HCT116 (cell line): ENCODE measurements at regions not wholly inside any gene's neighbourhood (a gene's known extent, or its start where the extent isn't known, plus 50 kb on each side); places are given as distances from the start of the nearest gene placed in this dataset.

Experiments
- ATAC-seq: fragments of 200-7000 bp; cut with Tn5 transposase; 2 replicates; pipeline ENCODE4 v1.9.1; 2020; ENCODE audit warnings: mild to moderate bottlenecking, moderate library complexity
- BruUV-seq: library from RNA; stranded (reverse); fragments of 400-500 nt; replicated peaks from 2 replicates; lab custom pipeline; 2021; lab: Mats Ljungman, UMichigan
- CTCF ChIA-PET: fragments of 300-600 bp; sonication (Branson Sonifier 250); formaldehyde crosslinking; loops from one replicate; lab custom pipeline; 2021; ENCODE audit warnings: antibody characterized with exemption; lab: Charles Lee
- POLR2A ChIA-PET: fragments of 300-600, 350-600 bp; sonication (Branson Sonifier 250); formaldehyde crosslinking; loops from one replicate; lab custom pipeline; 2021; ENCODE audit warnings: antibody characterized with exemption; lab: Charles Lee
- RAD21 ChIA-PET, 2 experiments: fragments of 300-600 bp; sonication (Branson Sonifier 250); formaldehyde crosslinking; loops; one replicate each; lab custom pipeline; 2023; ENCODE audit warnings: low total read pairs in 2 of 2; ENCODE audit not compliant: uncharacterized antibody in 2 of 2, unreplicated experiment in 2 of 2, low non-redundant PET in 1 of 2; lab: Charles Lee
- DNase-seq: peaks from one replicate; pipeline ENCODE4 v3.0.0-alpha.2; 2010; ENCODE audit warnings: low read depth, low spot score
- H2AFZ ChIP-seq: fragments of 200-600 bp; shearing (Covaris generic), sonication (generic); 2 replicates; pipeline ENCODE4 v1.6.1; 2017; ENCODE audit warnings: low read depth, mixed run types, mixed read lengths, antibody characterized with exemption, low read length; ENCODE audit not compliant: poor library complexity, severe bottlenecking
- H3K27ac ChIP-seq: 2 replicates; pipeline ENCODE4 v1.5.1; 2012; ENCODE audit warnings: low read depth, low read length
- H3K27me3 ChIP-seq: fragments of 200-600 bp; sonication (generic); 2 replicates; pipeline ENCODE4 v1.6.1; 2016; ENCODE audit warnings: mixed run types, low read length, mixed read lengths; ENCODE audit not compliant: insufficient read depth
- H3K36me3 ChIP-seq, 2 experiments: fragments of 200-500 bp in 1 of 2; fragments of 200-600 bp in 1 of 2; sonication (Bioruptor generic) in 1 of 2; sonication (generic) in 1 of 2; 2 replicates each; pipeline versions ENCODE4 v1.5.1 to v1.6.1; 2014 to 2016; ENCODE audit warnings: low read length in 2 of 2, inconsistent platforms in 1 of 2, mixed read lengths in 1 of 2, mixed run types in 1 of 2; ENCODE audit not compliant: insufficient read depth in 2 of 2, control insufficient read depth in 1 of 2
- H3K4me1 ChIP-seq, 2 experiments: fragments of 200-600 bp in 1 of 2; sonication (generic) in 1 of 2; 2 replicates each; pipeline versions ENCODE4 v1.5.1 to v1.6.1; 2012 to 2017; ENCODE audit warnings: low read length in 2 of 2, inconsistent platforms in 1 of 2, mild to moderate bottlenecking in 1 of 2, mixed read lengths in 1 of 2, mixed run types in 1 of 2, moderate library complexity in 1 of 2; ENCODE audit not compliant: insufficient read depth in 2 of 2, control insufficient read depth in 1 of 2
- H3K4me2 ChIP-seq: fragments of 200-600 bp; sonication (generic); 2 replicates; pipeline ENCODE4 v1.6.1; 2017; ENCODE audit warnings: mixed run types, low read length, mixed read lengths
- H3K4me3 ChIP-seq, 2 experiments: fragments of 200-600 bp in 1 of 2; sonication (generic) in 1 of 2; replicated peaks in 1 of 2; 2 replicates each; pipeline ENCODE4 v1.5.1; 2011 to 2016; ENCODE audit warnings: low read length in 2 of 2, control low read depth in 1 of 2, low read depth in 1 of 2, mild to moderate bottlenecking in 1 of 2, mixed read lengths in 1 of 2, mixed run types in 1 of 2
- H3K79me2 ChIP-seq: fragments of 200-600 bp; sonication (generic); 2 replicates; pipeline ENCODE4 v1.6.1; 2017; ENCODE audit warnings: mild to moderate bottlenecking, mixed run types, low read length, moderate library complexity, mixed read lengths; ENCODE audit not compliant: insufficient read depth
- H3K9ac ChIP-seq: fragments of 200-600 bp; sonication (generic); 2 replicates; pipeline ENCODE4 v1.6.1; 2016; ENCODE audit warnings: low read length, mixed read lengths
- H3K9me2 ChIP-seq: fragments of 200-600 bp; sonication (generic), shearing (Covaris generic); 2 replicates; pipeline ENCODE4 v1.6.1; 2017; ENCODE audit warnings: mixed run types, mild to moderate bottlenecking, moderate library complexity; ENCODE audit not compliant: insufficient read depth
- H3K9me3 ChIP-seq, 2 experiments: fragments of 200-500 bp in 1 of 2; fragments of 200-600 bp in 1 of 2; sonication (Bioruptor generic) in 1 of 2; sonication (generic) in 1 of 2; 2 replicates each; pipeline ENCODE4 v1.6.1; 2014 to 2017; ENCODE audit warnings: low read length in 2 of 2, mixed read lengths in 2 of 2, inconsistent platforms in 1 of 2, low read depth in 1 of 2, mild to moderate bottlenecking in 1 of 2, mixed run types in 1 of 2, moderate library complexity in 1 of 2; ENCODE audit not compliant: control insufficient read depth in 1 of 2, insufficient read depth in 1 of 2
- H4K20me1 ChIP-seq: fragments of 200-600 bp; sonication (generic), shearing (Covaris generic); 2 replicates; pipeline ENCODE4 v1.6.1; 2017; ENCODE audit warnings: mixed run types, mild to moderate bottlenecking, moderate library complexity; ENCODE audit not compliant: insufficient read depth
- EZH2phosphoT487 ChIP-seq: fragments of 200-600 bp; IDR thresholded peaks from 2 replicates; pipeline ENCODE4 v1.6.1; 2018; ENCODE audit warnings: antibody characterized with exemption, borderline replicate concordance
- FOSL1 ChIP-seq: IDR thresholded peaks from 2 replicates; pipeline ENCODE4 v1.6.1; 2012; ENCODE audit warnings: low read depth
- JUND ChIP-seq: IDR thresholded peaks from 2 replicates; pipeline ENCODE4 v1.6.1; 2012
- POLR2A ChIP-seq: IDR thresholded peaks from 2 replicates; pipeline ENCODE4 v1.7.0; 2011; ENCODE audit warnings: borderline replicate concordance; ENCODE audit not compliant: insufficient read depth, insufficient read length; ENCODE audit errors: extremely low read depth
- intact Hi-C: fragments of 100-400 bp; cut with micrococcal nuclease; formaldehyde crosslinking; loops from 2 replicates; pipeline ENCODE4 v1.10.0; 2022
- TF ChIP-seq, protein P1 (sequence below): IDR thresholded peaks from 2 replicates; pipeline ENCODE4 v1.6.1; 2012; ENCODE audit warnings: low read depth

GRCh38 chr4:103305355-103305754 is 107.2 kb upstream of the CENPE start:
- no TSS peak for BruUV-seq
- no peaks in the 10 kb centered on the region for H3K9me2 ChIP-seq
- ChIA-PET POLR2A (no interaction called here), CTCF (no interaction called here), RAD21 (no interaction called here)
- no peaks in the 10 kb centered on the region for H3K27me3 ChIP-seq
- no peaks in the 10 kb centered on the region for H3K9me3 ChIP-seq
- H3K27ac ChIP-seq = no peak overlapping the region
- no peaks in the 10 kb centered on the region for H3K79me2 ChIP-seq
- DNase-seq (no peak), ATAC-seq (no peak)
- H3K4me1 ChIP-seq = peaks cover 2 to 6% of the 10 kb centered on the region in 2 experiments; a peak in 2 of 4 replicates
- no peak overlapping the region for H3K4me3 ChIP-seq
- H3K36me3 ChIP-seq = no peaks in the 10 kb centered on the region
- H2AFZ ChIP-seq = no peak overlapping the region
- H4K20me1 ChIP-seq = no peaks in the 10 kb centered on the region
- H3K9ac ChIP-seq = no peak overlapping the region
- no peak for TF ChIP-seq JUND
- no peak overlapping the region for H3K4me2 ChIP-seq
- intact Hi-C loops = no loop called here

DNA sequence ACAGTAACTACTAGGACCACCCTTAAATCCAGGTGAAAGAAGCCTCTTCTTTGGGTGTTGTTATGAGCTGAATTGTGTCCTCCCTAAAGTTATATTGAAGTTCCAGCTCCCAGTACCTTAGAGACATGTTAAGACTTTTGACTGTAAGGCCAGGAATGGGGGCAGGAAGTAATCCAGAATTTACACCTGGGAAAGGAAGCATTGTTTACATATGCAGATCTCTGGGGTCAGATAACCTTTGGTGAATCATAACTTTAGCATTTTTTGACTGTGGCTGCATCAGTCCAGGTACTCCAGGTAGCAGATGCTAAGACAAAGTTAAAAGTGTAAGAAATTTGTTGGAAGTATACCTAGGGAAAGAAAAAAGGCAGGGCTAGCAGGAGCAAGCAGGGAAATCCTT is 104.9 kb upstream of the CENPE start:
- no peaks in the 10 kb centered on the region for H3K36me3 ChIP-seq
- no peaks in the 10 kb centered on the region for H3K9me2 ChIP-seq
- intact Hi-C loops = no loop called here
- H3K27ac ChIP-seq = no peak overlapping the region
- H3K27me3 ChIP-seq = no peaks in the 10 kb centered on the region
- ATAC-seq = no peak
- H3K4me2 ChIP-seq = peak overlapping the region; percentile 17; the same call in 1 of the 2 replicates
- ChIA-PET POLR2A (no interaction called here), RAD21 (no interaction called here), CTCF (no interaction called here)
- H3K4me3 ChIP-seq = no peak overlapping the region
- no peak overlapping the region for H3K9ac ChIP-seq
- H3K79me2 ChIP-seq = no peaks in the 10 kb centered on the region
- DNase-seq = no peak
- no peaks in the 10 kb centered on the region for H4K20me1 ChIP-seq
- TF ChIP-seq FOSL1 (no peak), JUND (no peak), POLR2A (no peak), EZH2phosphoT487 (no peak)
- TF ChIP-seq, protein P1, sequence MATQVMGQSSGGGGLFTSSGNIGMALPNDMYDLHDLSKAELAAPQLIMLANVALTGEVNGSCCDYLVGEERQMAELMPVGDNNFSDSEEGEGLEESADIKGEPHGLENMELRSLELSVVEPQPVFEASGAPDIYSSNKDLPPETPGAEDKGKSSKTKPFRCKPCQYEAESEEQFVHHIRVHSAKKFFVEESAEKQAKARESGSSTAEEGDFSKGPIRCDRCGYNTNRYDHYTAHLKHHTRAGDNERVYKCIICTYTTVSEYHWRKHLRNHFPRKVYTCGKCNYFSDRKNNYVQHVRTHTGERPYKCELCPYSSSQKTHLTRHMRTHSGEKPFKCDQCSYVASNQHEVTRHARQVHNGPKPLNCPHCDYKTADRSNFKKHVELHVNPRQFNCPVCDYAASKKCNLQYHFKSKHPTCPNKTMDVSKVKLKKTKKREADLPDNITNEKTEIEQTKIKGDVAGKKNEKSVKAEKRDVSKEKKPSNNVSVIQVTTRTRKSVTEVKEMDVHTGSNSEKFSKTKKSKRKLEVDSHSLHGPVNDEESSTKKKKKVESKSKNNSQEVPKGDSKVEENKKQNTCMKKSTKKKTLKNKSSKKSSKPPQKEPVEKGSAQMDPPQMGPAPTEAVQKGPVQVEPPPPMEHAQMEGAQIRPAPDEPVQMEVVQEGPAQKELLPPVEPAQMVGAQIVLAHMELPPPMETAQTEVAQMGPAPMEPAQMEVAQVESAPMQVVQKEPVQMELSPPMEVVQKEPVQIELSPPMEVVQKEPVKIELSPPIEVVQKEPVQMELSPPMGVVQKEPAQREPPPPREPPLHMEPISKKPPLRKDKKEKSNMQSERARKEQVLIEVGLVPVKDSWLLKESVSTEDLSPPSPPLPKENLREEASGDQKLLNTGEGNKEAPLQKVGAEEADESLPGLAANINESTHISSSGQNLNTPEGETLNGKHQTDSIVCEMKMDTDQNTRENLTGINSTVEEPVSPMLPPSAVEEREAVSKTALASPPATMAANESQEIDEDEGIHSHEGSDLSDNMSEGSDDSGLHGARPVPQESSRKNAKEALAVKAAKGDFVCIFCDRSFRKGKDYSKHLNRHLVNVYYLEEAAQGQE = no peak
- TF ChIP-seq, all 23 proteins: peak for 0
- peaks cover 2 to 6% of the 10 kb centered on the region in 2 experiments; a peak in 2 of 4 replicates for H3K4me1 ChIP-seq
- no peaks in the 10 kb centered on the region for H3K9me3 ChIP-seq
- BruUV-seq = no TSS peak
- H2AFZ ChIP-seq = no peak overlapping the region
